ENCODE measurements at regions not wholly inside any gene's neighbourhood (a gene's known extent, or its start where the extent isn't known, plus 50 kb on each side); places are given as distances from the start of the nearest gene placed in this dataset.

DNA sequence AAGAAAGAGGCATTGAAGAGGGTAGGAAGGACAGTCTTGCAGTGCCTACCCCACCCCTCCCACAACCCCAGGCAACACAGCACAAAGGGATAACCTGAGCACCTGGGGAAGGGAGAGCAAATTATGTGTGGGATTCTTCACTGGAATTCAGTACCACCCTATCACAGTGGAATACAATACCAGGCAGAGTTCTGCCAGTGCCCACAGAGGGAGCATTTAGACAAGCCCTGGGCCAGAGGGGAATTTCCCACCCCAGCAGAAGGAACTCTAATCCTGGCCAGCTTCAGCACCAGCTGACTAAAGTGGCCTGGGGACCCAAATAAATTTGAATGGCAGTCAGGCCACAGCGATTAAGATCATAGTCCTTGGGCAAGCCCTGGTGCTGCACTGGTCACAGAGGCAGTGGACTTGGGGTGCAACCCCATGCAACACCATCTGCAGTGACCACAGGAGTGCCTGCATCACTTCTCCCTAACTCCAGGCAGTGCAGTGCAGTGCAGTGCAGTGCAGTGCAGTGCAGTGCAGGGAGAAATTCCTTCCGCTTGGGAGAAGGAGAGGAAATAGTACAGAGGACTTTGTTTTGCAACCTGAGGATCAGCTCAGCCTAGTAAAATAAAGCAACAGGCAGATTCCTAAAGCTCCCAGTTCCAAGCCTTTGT, 147.8 kb upstream of the SRD5A2 start:
- Mint-ChIP-seq H3K4me1 (no peaks in the 10 kb centered on the region), H3K9me3 (peaks cover 18% of the 10 kb centered on the region; the same call in 2 of the 3 replicates), H3K27ac (no peak overlapping the region), H3K27me3 (ENCODE audit: insufficient read depth, low read depth, poor library complexity) (peaks cover 6% of the 10 kb centered on the region), H3K4me3 (no peak overlapping the region), H3K36me3 (ENCODE audit: low read depth) (no peaks in the 10 kb centered on the region; the same call in 2 of the 3 replicates)
- TF ChIP-seq POLR2AphosphoS5 (IDR thresholded peaks at IDR 0.05; ENCODE audit: low read depth) (no peak), EZH2 (IDR thresholded peaks at IDR 0.05; ENCODE audit: low read depth, unreplicated experiment) (no peak), CTCF (conservative IDR thresholded peaks at IDR 0.05; ENCODE audit: low read depth in 2 of 2) (no peak), ZNF462 (CRISPR knock-in tag; IDR thresholded peaks at IDR 0.05) (no peak), NANOG (IDR thresholded peaks at IDR 0.05; ENCODE audit: borderline replicate concordance) (no peak), JUNB (IDR thresholded peaks at IDR 0.05; ENCODE audit: unreplicated experiment) (no peak), EZH2phosphoT487 (IDR thresholded peaks at IDR 0.05; ENCODE audit: unreplicated experiment) (no peak), ZNF114 (CRISPR knock-in tag; IDR thresholded peaks at IDR 0.05) (no peak), STAT1 (IDR thresholded peaks at IDR 0.05; ENCODE audit: unreplicated experiment) (no peak)
- TF ChIP-seq, protein P1, sequence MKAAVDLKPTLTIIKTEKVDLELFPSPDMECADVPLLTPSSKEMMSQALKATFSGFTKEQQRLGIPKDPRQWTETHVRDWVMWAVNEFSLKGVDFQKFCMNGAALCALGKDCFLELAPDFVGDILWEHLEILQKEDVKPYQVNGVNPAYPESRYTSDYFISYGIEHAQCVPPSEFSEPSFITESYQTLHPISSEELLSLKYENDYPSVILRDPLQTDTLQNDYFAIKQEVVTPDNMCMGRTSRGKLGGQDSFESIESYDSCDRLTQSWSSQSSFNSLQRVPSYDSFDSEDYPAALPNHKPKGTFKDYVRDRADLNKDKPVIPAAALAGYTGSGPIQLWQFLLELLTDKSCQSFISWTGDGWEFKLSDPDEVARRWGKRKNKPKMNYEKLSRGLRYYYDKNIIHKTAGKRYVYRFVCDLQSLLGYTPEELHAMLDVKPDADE (IDR thresholded peaks at IDR 0.05): no peak
- Histone ChIP-seq H3K4me1 (ENCODE audit: insufficient read depth) (no peaks in the 10 kb centered on the region), H3K4me3 (no peak overlapping the region), H3K27me3 (ENCODE audit: insufficient read depth) (no peaks in the 10 kb centered on the region), H3K27ac (ENCODE audit: low read depth) (no peak overlapping the region), H2AFZ (peak overlapping the region; percentile 80; the same call in 1 of the 2 replicates), H3K9me2 (ENCODE audit: insufficient read depth) (no peaks in the 10 kb centered on the region), H4K20me1 (replicated peaks; ENCODE audit: insufficient read depth) (no peaks in the 10 kb centered on the region), H3K79me2 (replicated peaks; ENCODE audit: insufficient read depth) (no peaks in the 10 kb centered on the region), H3K36me3 (ENCODE audit: insufficient read depth) (no peaks in the 10 kb centered on the region), H3K4me2 (no peak overlapping the region), H3F3A (replicated peaks; ENCODE audit: low read depth) (no peaks in the 10 kb centered on the region)
- ATAC-seq (peak; percentile 50; the same call in 2 of the 3 replicates), DNase-seq (ENCODE audit: low spot score) (peak; percentile 11)
